Transverse colon (tissue), 3 donors: ENCODE measurements at regions not wholly inside any gene's neighbourhood (a gene's known extent, or its start where the extent isn't known, plus 50 kb on each side); places are given as distances from the start of the nearest gene placed in this dataset.

Experiments
- EP300 ChIP-seq: sonication (generic); formaldehyde crosslinking; IDR thresholded peaks from one replicate; pipeline ENCODE4 v1.6.1; 2017; ENCODE audit warnings: antibody characterized with exemption, low read depth
- POLR2A ChIP-seq: fragments of 450-650 bp; IDR thresholded peaks from one replicate; pipeline ENCODE4 v1.6.1; 2016; ENCODE audit warnings: antibody characterized with exemption, mild to moderate bottlenecking, moderate library complexity
- TF ChIP-seq, protein P1 (sequence below), 5 experiments: fragments of 200-600 bp in 3 of 5; fragments of 450-650 bp in 2 of 5; sonication (generic) in 3 of 5; IDR thresholded peaks; 1 replicate in 2 of 5; 2 replicates in 3 of 5; pipeline ENCODE4 v1.5.1; 2016 to 2017; ENCODE audit warnings: antibody characterized with exemption in 5 of 5, inconsistent platforms in 3 of 5, mild to moderate bottlenecking in 2 of 5, moderate library complexity in 1 of 5

GRCh38 chr6:863831-864230, 170.9 kb upstream of the EXOC2 start:
- no peak for TF ChIP-seq EP300
- TF ChIP-seq, protein P1, sequence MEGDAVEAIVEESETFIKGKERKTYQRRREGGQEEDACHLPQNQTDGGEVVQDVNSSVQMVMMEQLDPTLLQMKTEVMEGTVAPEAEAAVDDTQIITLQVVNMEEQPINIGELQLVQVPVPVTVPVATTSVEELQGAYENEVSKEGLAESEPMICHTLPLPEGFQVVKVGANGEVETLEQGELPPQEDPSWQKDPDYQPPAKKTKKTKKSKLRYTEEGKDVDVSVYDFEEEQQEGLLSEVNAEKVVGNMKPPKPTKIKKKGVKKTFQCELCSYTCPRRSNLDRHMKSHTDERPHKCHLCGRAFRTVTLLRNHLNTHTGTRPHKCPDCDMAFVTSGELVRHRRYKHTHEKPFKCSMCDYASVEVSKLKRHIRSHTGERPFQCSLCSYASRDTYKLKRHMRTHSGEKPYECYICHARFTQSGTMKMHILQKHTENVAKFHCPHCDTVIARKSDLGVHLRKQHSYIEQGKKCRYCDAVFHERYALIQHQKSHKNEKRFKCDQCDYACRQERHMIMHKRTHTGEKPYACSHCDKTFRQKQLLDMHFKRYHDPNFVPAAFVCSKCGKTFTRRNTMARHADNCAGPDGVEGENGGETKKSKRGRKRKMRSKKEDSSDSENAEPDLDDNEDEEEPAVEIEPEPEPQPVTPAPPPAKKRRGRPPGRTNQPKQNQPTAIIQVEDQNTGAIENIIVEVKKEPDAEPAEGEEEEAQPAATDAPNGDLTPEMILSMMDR (IDR thresholded peaks at IDR 0.05): no peak
- TF ChIP-seq POLR2A: no peak
